ENCODE measurements at regions not wholly inside any gene's neighbourhood (a gene's known extent, or its start where the extent isn't known, plus 50 kb on each side); places are given as distances from the start of the nearest gene placed in this dataset.

DNA sequence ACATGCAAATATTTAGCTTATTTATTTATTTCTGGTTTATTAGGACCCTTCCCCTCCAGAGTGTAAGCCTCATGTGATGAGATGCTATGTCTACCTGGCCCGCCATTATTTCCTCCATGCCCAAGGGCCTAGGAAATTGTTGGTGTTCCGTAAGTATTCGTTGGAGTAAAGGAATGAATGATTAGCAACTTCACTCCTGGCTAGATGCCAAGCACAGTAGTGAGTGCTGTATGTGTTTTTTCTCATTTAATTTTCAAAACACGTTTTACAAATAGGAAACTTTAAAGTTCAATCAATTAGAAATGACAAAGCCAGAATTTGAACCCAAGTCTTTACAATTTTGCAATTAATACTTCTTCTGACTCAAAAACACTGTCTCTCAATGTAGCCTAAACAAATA is 253.8 kb downstream of the BCAT1 start (continued):
- TF ChIP-seq ZBTB33 (IDR thresholded peaks at IDR 0.05; ENCODE audit: extremely low read depth, insufficient replicate concordance, low read length) (no peak), EGR1 (IDR thresholded peaks at IDR 0.05; ENCODE audit: low read depth) (no peak), JUND (IDR thresholded peaks at IDR 0.05) (no peak), SRF (IDR thresholded peaks at IDR 0.05; ENCODE audit: low read depth) (no peak), POLR2A (IDR thresholded peaks at IDR 0.05; ENCODE audit: borderline replicate concordance, extremely low read depth, insufficient read depth, insufficient read length) (no peak), EZH2 (IDR thresholded peaks at IDR 0.05) (no peak), RAD21 (IDR thresholded peaks at IDR 0.05; ENCODE audit: low read depth) (no peak)
- TF ChIP-seq, protein P1, sequence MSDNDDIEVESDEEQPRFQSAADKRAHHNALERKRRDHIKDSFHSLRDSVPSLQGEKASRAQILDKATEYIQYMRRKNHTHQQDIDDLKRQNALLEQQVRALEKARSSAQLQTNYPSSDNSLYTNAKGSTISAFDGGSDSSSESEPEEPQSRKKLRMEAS (IDR thresholded peaks at IDR 0.05) = no peak
- TF ChIP-seq, protein P2, sequence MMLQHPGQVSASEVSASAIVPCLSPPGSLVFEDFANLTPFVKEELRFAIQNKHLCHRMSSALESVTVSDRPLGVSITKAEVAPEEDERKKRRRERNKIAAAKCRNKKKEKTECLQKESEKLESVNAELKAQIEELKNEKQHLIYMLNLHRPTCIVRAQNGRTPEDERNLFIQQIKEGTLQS (IDR thresholded peaks at IDR 0.05) = no peak

DNA sequence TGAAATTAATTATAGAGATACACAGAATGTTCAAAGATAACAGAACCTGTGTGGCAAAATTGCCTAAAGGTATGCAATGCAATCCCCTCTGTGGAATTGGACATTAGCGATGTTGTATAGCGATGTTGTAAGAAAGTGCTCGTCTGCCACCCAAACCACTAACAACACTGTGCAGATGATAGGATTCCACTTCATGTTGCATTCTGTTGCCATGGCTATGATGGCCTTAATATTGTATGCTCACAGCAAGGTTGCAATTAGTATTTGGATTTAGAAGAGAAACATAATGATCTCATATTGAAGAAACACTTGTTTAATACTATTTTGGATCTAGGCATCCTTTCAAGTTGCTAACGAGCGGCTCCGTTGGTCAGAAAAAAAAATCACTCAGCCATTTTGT is 260.3 kb downstream of the BCAT1 start:
- no peak overlapping the region for H3K4me2 ChIP-seq (ENCODE audit: low read length)
- H3K4me3 ChIP-seq (replicated peaks in 1 of 2; ENCODE audit: low read depth in 1 of 2, low read length in 2 of 2) = no peak overlapping the region
- H3K9me3 ChIP-seq (ENCODE audit: control insufficient read depth in 1 of 2, insufficient read depth in 1 of 2, low read depth in 1 of 2, low read length in 2 of 2) = peaks cover 0 to 3% of the 10 kb centered on the region in 2 experiments; a peak in 1 of 4 replicates
- ChIA-PET RAD21 (ENCODE audit: low non-redundant PET in 1 of 2, low total read pairs in 2 of 2, uncharacterized antibody in 2 of 2, unreplicated experiment in 2 of 2) (no interaction called here), POLR2A (no interaction called here), CTCF (no interaction called here)
- H3K27me3 ChIP-seq (ENCODE audit: insufficient read depth, low read length) = no peaks in the 10 kb centered on the region
- H3K36me3 ChIP-seq (ENCODE audit: control insufficient read depth in 1 of 2, insufficient read depth in 2 of 2, low read length in 2 of 2) = no peaks in the 10 kb centered on the region
- no peak overlapping the region for H3K9ac ChIP-seq (ENCODE audit: low read length)
- no peaks in the 10 kb centered on the region for H3K4me1 ChIP-seq (ENCODE audit: control insufficient read depth in 1 of 2, insufficient read depth in 2 of 2, low read length in 2 of 2)
- H3K9me2 ChIP-seq (ENCODE audit: insufficient read depth) = no peaks in the 10 kb centered on the region
- BruUV-seq (replicated peaks) = no TSS peak
- no peak overlapping the region for H3K27ac ChIP-seq (ENCODE audit: low read depth, low read length)
- no peak for DNase-seq (ENCODE audit: low read depth, low spot score)
- H4K20me1 ChIP-seq (ENCODE audit: insufficient read depth) = no peaks in the 10 kb centered on the region
- intact Hi-C loops (cut with micrococcal nuclease) = no loop called here
- TF ChIP-seq YY1 (IDR thresholded peaks at IDR 0.05; ENCODE audit: extremely low read depth, insufficient replicate concordance, low read depth, low read length) (no peak), REST (IDR thresholded peaks at IDR 0.05; ENCODE audit: low read depth) (no peak), POLR2AphosphoS5 (IDR thresholded peaks at IDR 0.05; ENCODE audit: low read depth, low read length) (no peak), ZNF274 (IDR thresholded peaks at IDR 0.05; ENCODE audit: low read depth, low read length) (no peak), EGR1 (IDR thresholded peaks at IDR 0.05; ENCODE audit: low read depth) (no peak), FOSL1 (IDR thresholded peaks at IDR 0.05; ENCODE audit: low read depth) (no peak), SP1 (IDR thresholded peaks at IDR 0.05; ENCODE audit: low read depth) (no peak), ZFX (IDR thresholded peaks at IDR 0.05) (no peak), ELF1 (IDR thresholded peaks at IDR 0.05; ENCODE audit: borderline replicate concordance, low read depth) (no peak), JUND (IDR thresholded peaks at IDR 0.05) (no peak), EZH2 (IDR thresholded peaks at IDR 0.05) (no peak), POLR2A (IDR thresholded peaks at IDR 0.05; ENCODE audit: borderline replicate concordance, extremely low read depth, insufficient read depth, insufficient read length) (no peak)
- no peaks in the 10 kb centered on the region for H3K79me2 ChIP-seq (ENCODE audit: insufficient read depth, low read length)
- no peak overlapping the region for H2AFZ ChIP-seq (ENCODE audit: low read depth, low read length, poor library complexity, severe bottlenecking)
- no peak for ATAC-seq

Measured in HCT116 (cell line).